Stromal cell of bone marrow (primary cell): ENCODE measurements at regions not wholly inside any gene's neighbourhood (a gene's known extent, or its start where the extent isn't known, plus 50 kb on each side); places are given as distances from the start of the nearest gene placed in this dataset.
"Not testable (repeated sequence)": the region's sequence is repeated elsewhere in the genome, so short reads cannot be mapped to it uniquely, and the experiment has no call there.

ENCODE experiments used
- DNase-seq: peaks from one replicate; pipeline ENCODE4 v3.0.0-alpha.2; 2012; ENCODE audit warnings: low read depth

DNA sequence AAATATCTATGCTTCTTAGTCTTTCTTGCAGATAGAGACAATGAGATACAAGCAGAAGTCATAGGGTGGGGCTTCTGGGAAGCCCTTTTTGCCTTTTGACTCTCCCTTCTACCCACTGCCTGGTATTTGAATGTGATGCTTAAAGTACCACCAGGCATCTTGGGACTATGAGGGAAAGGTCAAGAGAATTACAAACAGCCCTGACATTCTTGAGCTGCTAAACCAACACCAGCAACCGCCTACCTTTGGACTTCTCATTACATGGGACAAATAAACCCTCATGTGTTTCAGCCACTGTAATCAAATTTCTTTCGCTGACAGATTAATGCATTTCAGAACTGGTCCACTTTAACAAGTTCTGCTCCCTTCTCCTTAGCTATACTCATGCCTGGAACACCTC lies 112.8 kb downstream of the LUZP4 start:
- no peak for DNase-seq

DNA sequence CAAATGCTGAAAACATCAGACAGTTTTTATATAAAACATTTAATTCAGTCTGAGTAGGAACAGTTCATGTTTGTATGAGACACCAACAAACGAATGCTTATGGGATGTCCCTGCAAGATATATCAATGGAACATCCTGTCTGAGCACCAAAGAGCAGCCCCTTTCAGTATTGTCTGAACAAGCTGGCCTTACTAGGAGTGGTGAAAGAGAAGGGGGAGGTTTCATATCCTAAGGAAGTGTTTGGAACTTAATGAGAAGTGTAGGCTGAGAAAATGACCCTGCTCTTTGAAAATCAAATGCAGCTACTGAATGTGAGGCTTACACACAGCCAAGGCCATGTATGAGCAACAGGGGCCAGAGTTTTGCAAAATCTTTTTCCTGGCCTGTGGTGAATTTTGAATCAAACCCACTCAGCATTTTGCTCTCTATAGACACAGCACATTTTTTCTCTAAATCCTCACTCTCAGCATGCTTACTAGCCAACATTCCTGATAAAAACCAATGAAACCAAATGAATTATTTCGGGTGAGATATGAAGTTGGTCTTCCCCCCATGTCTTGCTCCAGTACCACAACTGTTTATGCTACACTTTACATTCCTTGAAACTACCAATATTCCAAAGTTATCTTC lies 119.4 kb downstream of the LUZP4 start:
- peak; percentile 30 for DNase-seq

DNA sequence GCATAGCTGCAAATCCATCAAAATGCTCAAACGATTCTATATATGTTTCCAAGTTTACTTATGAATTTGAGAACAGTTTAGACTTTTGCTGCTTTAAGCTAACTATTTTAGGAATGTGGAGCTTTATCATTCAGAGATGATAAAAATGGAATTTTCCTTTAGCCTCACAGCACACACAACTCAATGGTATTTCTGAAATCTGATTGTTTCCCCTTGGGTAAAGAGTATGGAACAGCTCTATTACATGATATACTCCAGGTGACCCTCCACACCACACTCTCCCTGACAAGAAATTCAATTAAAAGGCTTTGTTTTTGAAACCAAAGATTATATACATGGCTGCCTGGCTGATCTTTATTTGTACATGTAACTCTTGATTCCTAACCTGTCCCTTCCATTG lies 120.0 kb downstream of the LUZP4 start:
- no peak for DNase-seq

DNA sequence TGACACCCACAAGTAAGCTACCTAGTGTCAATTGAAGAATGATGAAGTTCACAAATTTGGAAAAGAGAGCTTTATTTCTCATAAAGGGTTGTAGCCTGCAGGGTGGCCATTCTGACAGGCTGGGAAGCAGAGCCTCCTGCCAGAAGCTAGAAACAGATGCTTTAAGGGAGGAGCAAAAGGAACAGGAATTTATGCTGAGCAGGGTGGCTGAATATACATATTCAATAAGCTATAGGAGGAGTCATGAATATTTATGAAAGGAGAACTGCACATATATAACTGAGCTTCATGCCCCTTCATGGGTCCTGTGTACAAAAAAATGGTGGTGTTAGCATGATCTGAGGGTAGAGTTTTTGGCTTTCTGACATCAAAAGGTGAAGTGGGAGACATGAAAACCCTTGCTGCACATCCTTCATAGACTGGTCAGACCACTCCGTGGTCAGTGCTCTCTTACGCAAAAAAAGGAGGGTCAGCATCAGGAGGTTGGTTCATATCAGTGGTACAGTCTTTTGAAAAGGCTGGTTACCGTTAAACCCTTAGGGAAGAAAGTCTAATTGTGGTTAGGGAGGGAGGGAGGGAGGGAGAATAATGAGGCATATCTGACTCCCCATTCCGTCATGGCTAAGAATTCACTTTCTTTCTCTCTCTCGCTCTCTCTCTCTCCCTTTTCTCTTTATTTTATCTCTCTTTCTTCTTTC lies 121.4 kb downstream of the LUZP4 start:
- no peak for DNase-seq

DNA sequence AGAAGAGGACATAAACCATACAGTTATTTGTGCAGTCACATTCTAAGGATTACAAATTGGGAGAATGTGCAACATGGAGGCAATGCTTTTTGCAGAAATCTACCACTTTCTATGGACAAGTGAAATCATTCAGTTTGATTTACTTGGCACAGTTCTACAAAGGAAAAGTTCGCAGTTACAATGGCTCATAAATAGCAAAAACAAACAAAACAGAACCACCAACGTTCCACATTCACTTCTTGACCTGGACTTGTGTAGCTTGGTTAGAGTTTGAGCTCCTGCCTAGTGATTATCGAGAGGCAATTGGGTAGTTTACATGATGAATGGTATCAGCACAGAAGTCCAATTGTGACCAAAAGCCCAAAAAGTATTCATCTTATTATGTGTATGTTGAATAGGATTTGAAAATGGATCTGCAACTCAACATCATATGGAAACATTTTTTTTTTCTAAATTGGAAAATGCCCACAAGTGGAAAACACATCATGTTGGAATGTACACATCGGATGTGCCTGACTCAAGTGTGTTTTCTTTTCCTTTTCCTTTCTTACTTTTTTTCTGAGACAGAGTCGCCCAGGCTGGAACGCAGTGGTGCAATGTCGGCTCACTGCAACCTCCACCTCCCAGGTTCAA lies 123.8 kb downstream of the LUZP4 start:
- DNase-seq: peak; percentile 16

DNA sequence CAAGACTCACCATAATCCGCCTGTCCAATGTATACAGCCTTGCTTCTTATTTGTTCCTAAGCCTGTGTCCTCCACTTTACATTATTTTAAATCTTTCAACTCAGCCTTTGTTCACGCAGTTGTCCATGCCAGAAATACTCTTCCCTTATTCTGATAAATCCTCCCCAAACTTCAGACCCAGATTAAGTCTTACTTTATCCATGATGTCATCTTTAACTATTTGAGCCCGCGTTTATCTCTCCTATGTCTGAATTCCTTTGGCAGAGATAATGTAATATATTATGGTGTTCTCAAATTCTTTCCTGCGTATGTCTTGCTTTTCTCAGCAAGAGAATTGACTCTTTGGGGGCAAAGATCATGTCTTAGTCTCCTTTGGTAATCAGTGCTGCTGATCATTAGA lies 129.6 kb downstream of the LUZP4 start:
- DNase-seq: no peak

DNA sequence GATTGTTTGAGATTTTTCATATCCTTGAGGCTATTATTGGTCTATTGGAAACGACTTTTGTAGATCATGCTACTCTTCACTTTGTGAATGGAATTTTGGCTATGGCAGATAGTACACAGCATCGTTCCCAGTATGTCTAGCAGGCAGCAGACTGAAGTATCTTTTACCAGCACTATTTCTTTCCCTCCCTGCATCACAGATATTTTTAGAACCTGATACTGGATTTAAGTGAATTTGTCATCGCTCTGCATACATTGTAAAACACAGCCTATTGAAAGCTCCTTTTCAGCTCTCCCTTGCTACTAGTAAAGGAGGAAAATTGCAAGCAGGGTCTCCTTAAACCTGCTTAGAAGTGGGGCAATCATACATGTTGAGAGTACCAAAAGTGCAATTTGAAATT lies 133.6 kb downstream of the LUZP4 start:
- no peak for DNase-seq

DNA sequence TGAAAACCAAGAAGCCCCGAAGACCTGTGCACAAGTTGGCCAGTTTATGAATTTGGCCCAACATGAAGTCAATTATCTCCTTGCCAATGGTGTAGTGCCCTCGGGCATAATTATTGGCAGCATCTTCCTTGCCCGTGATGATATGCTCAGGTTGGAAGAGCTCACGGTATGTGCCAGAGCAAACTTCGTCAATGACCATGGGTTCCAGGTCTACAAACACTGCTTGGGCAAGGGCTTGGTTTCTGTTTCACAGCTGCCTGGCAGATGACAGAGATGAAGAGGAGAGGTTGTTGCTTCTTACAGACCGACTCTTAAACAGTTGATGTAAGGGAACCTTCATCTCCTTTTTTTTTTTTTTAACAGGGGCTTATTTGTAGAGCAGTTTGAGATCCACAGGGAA lies 135.6 kb upstream of the PLS3 start:
- no peak for DNase-seq

DNA sequence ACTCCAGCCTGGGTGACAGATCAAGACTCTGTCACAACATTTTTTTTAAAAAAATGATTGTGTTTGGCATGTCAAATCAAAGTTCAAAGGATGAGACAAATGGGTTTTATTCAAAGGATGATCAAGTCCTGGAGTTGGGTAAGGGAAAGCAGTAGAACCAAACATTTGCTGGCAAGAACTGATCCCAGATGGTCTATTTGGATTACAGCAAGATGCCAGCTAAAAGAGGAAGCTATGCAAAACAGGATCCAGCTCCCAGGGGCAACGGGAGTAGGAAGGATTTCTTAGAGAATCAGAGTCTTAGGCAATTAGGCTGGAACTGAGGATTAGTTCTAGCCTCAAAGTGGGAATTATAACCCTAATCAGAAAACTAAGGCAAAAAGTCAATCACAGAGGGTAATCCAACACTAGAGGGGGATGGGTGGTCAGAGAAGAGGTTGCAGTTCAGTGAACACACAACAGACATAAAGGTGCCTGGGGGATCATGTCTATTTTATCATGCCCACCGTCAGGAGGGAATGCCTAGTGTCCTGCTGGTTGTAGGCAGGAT lies 133.0 kb upstream of the PLS3 start:
- DNase-seq: no peak

DNA sequence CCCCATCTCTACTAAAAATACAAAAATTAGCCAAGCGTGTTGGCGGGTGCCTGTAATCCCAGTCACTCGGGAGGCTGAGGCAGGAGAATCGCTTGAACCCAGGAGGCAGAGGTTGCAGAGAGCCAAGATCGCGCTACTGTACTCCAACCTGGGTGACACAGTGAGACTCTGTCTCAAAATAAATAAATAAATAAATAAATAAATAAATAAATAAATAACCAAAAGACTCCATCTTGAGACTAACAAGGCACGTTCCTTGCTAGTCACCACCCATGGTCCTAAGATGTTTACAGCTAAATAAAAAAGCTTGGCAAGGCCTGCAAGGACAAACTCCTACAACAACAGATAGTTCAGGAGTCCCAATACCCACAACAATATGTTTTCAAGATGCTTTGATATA lies 126.1 kb upstream of the PLS3 start:
- DNase-seq: not testable (repeated sequence)

DNA sequence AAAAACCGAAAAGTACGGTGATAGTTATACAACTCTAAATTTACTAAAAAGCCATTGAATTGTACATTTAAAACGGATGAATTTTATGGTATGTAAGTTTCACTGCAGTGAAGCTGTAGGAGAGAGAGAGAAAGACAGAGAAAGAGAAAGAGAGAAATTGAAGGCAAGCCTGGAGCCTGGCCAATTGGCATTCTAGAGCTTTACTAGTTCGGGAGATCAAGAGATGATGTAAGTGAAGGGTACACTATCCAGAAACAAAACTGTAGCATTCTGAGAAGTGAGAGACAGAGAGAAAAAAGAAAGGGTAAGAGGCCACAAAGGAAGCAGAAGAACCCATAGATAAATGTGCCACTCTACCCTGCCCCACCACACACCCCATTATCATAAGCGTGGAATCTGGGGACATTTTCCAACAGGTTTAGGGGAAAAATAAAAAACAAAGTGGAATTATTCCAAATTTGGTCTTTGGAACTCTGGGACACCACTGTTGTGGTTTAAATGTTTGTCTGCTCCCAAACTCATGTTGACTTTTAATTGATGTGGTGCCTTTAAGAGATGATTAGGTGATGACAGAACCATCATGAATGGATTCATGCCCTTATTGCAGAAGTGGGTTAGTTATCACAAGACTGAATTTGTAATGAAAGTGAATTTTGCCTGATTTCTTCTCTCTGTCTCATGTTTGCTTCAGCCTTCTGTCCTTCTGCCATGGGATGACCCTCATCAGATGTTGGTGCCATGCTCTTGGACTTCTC lies 123.0 kb upstream of the PLS3 start:
- no peak for DNase-seq

DNA sequence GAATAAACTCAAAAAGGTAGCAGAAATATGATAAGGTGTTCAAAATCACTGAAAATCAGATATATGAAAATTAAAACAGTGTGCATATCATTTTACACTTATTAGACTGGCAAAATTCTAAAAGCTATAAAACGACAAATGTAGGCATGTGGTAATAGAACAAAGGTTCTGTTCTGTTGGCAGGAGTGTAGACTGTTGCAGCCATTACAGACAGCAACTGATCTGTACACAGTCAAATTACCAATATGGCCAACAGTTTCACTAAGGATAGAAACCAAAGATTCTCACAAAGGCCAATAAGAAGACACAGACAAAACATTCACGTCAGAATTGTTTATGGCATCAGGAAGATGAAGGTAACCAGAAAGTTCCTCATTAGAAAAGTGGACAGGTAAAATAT lies 112.8 kb upstream of the PLS3 start:
- no peak for DNase-seq

DNA sequence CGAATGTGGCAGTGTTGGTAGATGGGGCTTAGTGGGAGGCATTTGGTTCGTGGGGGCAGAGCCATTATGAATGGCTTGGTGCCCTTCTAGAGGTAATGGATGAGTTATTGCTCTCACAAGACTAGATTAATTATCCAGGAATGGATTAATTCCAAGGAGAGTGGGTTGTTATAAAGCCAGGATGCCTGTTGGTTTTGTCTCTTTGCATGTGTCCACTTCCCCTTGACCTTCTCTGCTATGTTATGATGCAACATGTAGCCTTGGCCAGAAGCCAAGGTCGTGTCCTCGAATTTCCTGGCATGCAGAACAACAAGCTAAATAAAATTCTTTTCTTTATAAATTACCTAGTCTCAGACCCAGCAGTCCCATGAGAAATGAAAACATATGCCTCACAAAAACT lies 111.2 kb upstream of the PLS3 start:
- no peak for DNase-seq

DNA sequence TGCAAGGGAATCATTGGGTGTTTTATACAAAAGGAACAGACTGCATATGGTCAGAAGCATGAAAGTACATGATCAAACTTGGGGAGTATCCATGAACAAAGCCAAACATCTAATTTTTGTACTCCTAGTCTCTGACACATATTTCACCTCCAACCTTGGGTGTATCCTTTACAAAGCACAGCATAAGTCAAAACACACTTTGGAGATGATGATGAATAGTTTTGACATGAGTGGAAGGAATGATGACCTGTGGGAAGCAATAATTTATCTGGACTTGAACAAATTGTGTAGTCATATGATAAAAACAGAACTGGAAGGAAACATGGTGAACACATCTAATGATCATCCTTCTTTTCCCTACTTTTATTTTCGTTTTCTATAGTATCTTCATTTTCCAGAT lies 108.7 kb upstream of the PLS3 start:
- DNase-seq: no peak

DNA sequence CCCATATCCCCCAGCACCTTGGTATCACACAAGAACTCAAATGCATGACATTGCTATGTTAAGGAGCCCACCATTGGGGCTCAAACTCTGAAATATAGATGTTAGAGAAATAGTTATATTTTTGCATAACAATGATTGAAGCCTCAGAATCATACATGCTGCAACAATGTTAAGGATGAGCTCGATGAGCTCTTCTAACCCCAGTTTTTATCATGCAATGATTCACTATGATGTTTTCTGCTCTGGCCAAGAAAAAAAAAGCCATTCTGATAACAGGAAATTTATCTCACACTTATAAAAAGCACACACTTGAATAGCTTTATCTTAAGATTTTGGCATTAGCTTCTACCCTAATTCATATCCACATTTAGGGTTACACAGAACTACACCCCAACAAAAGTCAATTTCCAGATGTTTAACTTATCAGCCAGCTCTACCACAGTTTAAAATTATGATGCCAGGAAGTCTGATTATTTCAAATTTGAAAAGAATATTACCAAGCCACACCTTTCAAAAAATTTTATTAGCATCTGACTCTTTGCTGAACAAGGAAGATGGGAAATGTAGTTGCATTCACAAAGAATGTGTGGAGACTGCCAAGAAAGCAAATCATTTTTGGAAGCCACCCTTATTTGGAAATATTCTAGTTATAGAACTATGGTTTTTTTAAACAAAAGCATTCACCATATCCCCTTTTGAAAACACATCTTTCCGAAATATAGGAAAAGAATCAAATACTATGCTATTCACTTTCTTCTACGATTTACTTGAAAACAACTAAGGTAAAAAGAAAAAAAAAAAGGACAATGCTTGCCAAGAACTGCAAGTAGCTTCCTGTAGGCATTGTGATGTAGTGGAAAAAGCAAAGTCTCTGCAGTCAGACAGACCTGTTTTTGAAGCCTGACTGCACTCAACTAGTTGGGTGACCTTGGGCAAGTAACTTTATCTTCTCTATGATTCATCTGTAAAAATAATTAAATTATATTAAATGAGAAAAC lies 100.8 kb upstream of the PLS3 start:
- peak; percentile 22 for DNase-seq

DNA sequence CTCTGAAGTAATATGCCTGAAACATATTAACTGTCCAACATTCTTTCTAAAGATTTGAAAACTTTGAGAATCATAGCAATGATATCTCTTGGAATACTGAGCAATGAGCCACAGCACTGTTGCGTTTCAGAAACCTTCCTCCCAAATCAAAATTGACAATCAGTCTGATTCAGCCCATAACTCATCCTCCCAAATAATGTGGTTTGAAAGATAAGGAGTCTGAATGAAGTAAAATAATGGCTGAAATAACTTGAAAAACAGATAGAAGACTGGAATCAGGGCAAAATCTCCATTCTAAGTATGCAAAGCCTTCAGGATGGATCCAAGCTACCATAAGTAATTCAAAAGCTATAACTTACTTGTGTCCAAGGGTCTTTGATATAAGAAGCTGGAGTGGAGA lies 98.6 kb upstream of the PLS3 start:
- no peak for DNase-seq

DNA sequence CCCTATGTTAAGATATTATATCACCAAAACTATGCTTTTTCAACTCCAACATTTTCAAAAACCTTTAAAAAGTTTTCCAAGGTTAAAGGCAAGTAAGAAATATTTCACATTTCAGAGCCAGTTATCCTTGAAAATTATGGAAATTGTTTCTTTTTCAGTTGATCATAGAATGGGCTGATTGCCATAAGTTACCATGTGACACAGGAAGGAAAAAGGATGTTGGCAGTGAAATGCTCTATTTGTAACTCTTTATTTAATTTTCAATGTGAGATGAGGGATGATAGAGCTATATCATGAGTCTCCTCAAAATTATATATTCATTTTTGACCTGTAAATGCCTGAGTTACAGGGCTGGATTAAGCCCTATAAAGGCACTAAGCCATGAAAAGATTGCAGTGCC lies 93.0 kb upstream of the PLS3 start:
- DNase-seq: no peak

DNA sequence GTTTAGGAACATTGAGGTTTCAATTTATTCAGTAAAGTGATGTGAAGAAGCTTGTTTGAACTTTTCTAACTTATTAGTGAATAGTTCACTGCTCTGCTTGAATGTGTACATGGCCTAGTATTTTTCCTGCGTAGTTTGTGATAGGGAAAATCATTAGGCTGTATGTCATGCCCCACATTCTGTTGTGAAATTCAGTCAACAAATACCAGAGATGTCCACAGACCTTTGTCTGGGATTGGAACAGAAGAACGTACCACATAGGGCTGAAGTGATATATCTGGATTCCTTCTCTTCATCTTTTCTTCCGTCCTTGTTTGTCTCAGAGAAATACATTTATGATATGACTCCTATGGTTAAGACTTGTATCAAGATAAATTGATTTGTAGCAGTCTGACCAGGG lies 88.8 kb upstream of the PLS3 start:
- no peak for DNase-seq

DNA sequence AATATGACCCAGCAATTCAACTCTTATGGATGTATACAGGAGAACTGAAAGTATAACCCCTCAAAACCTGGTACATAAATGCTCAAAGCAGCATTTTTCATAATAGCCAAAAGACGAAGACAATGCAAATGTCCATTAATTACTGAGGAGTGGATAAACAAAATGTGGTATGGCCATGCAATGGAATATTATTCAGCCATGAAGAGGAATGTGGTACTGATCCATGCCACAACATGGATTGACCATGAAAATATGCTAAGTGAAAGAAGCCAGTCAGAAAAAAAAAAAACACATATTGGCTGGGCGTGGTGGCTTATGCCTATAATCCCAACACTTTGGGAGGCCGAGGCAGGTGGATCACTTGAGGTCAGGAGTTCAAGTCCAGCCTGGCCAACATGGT lies 74.5 kb upstream of the PLS3 start:
- DNase-seq: no peak

DNA sequence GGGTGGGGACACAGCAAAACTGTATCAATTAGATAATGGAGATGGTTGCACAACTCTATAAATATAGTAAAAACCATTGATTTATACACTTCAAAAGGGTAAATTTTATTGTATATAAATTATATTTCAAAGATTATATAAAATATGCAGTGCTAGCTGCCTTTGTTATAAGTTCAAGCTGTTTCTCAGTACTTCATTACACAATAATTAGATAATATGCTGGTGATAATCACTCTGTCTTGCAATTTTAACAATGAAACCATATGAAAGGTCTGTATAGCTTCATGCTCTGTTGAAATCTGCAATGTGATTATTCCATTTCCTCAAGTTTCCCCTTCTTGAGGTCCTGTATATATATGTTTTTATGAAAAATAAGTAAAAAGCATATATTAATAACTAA lies 73.4 kb upstream of the PLS3 start:
- DNase-seq: no peak

DNA sequence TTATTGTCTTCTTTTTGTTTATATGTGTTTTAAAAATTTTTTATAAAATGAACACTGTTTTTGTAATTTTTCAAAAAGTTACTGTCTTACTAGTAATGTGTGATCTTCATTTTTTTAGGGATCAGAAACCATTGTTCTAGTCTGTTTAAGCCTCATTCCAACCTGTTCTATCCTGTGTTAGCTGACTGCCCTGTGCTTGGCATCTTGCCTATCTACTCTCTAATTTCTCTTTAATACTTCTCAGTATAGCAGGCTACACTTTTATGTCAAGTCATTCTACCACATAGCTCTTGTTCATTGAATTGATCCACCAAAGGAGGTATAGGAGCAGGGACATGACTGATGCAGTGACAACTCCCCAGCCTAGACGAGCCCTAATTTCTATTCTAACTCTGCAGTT lies 70.2 kb upstream of the PLS3 start:
- no peak for DNase-seq
